Transverse colon (tissue), 4 donors: ENCODE measurements at regions not wholly inside any gene's neighbourhood (a gene's known extent, or its start where the extent isn't known, plus 50 kb on each side); places are given as distances from the start of the nearest gene placed in this dataset.

Experiments
- DNase-seq: peaks from one replicate; pipeline ENCODE4 v3.0.0-alpha.2; 2019
- H3K27ac ChIP-seq, 4 donors: fragments of 200-600 bp; sonication (generic); 2 replicates each; pipeline ENCODE4 v1.5.1; 2016 to 2018; ENCODE audit warnings: inconsistent platforms in 4 of 4
- H3K27me3 ChIP-seq: fragments of 200-600 bp; sonication (generic); 2 replicates; pipeline ENCODE4 v1.5.1; 2017; ENCODE audit warnings: inconsistent platforms
- H3K36me3 ChIP-seq, 4 donors: fragments of 200-600 bp; sonication (generic); 2 replicates each; pipeline ENCODE4 v1.5.1; 2017 to 2019; ENCODE audit warnings: inconsistent platforms in 4 of 4
- H3K4me1 ChIP-seq, 4 donors: fragments of 200-600 bp; sonication (generic); 2 replicates each; pipeline ENCODE4 v1.5.1; 2017 to 2020; ENCODE audit warnings: inconsistent platforms in 4 of 4
- H3K4me3 ChIP-seq, 4 donors: fragments of 200-600 bp; sonication (generic); 1 replicate in 1 of 4; 2 replicates in 3 of 4; pipeline versions ENCODE4 v1.5.1 to v1.6.1; 2017 to 2019; ENCODE audit warnings: inconsistent platforms in 4 of 4
- H3K9me3 ChIP-seq, 2 donors: fragments of 200-600 bp; sonication (generic); 2 replicates each; pipeline ENCODE4 v1.5.1; 2017 to 2019; ENCODE audit warnings: inconsistent platforms in 2 of 2
- EP300 ChIP-seq: sonication (generic); formaldehyde crosslinking; IDR thresholded peaks from one replicate; pipeline ENCODE4 v1.6.1; 2017; ENCODE audit warnings: antibody characterized with exemption, low read depth
- POLR2A ChIP-seq: fragments of 450-650 bp; IDR thresholded peaks from one replicate; pipeline ENCODE4 v1.6.1; 2016; ENCODE audit warnings: antibody characterized with exemption, mild to moderate bottlenecking, moderate library complexity
- POLR2AphosphoS5 ChIP-seq, 3 donors: sonication (generic); formaldehyde crosslinking; IDR thresholded peaks; one replicate each; pipeline ENCODE4 v1.6.1; 2016; ENCODE audit warnings: antibody characterized with exemption in 3 of 3
- whole genome bisulfite sequencing, 2 donors: methylation state at CpG; one replicate each; pipeline ENCODE4 v1.1.5; 2018; ENCODE audit warnings: low coverage in 1 of 2; 5-methylcytosine and 5-hydroxymethylcytosine counted together
- in situ Hi-C, 4 donors: fragments of 200-750 bp; cut with MboI; loops; one replicate each; pipeline versions ENCODE4 v1.15.0 to v1.15.1; 2017; ENCODE audit warnings: low sequenced_read_pairs in 3 of 4, low pct_ligation_motif_present in 1 of 4, low pct_unique_long_range_greater_than_20kb in 1 of 4
- intact Hi-C: fragments of 100-400 bp; cut with DNase I; formaldehyde crosslinking; loops from one replicate; pipeline ENCODE4 v1.15.1; 2023; ENCODE audit warnings: low total_unique reads
- TF ChIP-seq, protein P1 (sequence below), 5 experiments: fragments of 200-600 bp in 3 of 5; fragments of 450-650 bp in 2 of 5; sonication (generic) in 3 of 5; IDR thresholded peaks; 1 replicate in 2 of 5; 2 replicates in 3 of 5; pipeline ENCODE4 v1.5.1; 2016 to 2017; ENCODE audit warnings: antibody characterized with exemption in 5 of 5, inconsistent platforms in 3 of 5, mild to moderate bottlenecking in 2 of 5, moderate library complexity in 1 of 5

GRCh38 chr13:65830411-65831205 is 1399.5 kb downstream of the PCDH9 start:
- H3K27ac ChIP-seq = no peak overlapping the region
- intact Hi-C loops = no loop called here
- in situ Hi-C loops = no loop called here
- DNase-seq = no peak
- no peaks in the 10 kb centered on the region for H3K9me3 ChIP-seq
- H3K36me3 ChIP-seq = no peaks in the 10 kb centered on the region
- H3K4me1 ChIP-seq = no peaks in the 10 kb centered on the region
- H3K27me3 ChIP-seq = no peaks in the 10 kb centered on the region
- WGBS, 2 donors = 73 to 78% methylated on average over 4 to 10 of the region's 10 CpGs
- TF ChIP-seq, protein P1, sequence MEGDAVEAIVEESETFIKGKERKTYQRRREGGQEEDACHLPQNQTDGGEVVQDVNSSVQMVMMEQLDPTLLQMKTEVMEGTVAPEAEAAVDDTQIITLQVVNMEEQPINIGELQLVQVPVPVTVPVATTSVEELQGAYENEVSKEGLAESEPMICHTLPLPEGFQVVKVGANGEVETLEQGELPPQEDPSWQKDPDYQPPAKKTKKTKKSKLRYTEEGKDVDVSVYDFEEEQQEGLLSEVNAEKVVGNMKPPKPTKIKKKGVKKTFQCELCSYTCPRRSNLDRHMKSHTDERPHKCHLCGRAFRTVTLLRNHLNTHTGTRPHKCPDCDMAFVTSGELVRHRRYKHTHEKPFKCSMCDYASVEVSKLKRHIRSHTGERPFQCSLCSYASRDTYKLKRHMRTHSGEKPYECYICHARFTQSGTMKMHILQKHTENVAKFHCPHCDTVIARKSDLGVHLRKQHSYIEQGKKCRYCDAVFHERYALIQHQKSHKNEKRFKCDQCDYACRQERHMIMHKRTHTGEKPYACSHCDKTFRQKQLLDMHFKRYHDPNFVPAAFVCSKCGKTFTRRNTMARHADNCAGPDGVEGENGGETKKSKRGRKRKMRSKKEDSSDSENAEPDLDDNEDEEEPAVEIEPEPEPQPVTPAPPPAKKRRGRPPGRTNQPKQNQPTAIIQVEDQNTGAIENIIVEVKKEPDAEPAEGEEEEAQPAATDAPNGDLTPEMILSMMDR (IDR thresholded peaks at IDR 0.05) = no peak
- TF ChIP-seq POLR2A (no peak), EP300 (no peak), POLR2AphosphoS5 (IDR thresholded peaks at IDR 0.05) (no peak)
- H3K4me3 ChIP-seq = no peak overlapping the region

DNA sequence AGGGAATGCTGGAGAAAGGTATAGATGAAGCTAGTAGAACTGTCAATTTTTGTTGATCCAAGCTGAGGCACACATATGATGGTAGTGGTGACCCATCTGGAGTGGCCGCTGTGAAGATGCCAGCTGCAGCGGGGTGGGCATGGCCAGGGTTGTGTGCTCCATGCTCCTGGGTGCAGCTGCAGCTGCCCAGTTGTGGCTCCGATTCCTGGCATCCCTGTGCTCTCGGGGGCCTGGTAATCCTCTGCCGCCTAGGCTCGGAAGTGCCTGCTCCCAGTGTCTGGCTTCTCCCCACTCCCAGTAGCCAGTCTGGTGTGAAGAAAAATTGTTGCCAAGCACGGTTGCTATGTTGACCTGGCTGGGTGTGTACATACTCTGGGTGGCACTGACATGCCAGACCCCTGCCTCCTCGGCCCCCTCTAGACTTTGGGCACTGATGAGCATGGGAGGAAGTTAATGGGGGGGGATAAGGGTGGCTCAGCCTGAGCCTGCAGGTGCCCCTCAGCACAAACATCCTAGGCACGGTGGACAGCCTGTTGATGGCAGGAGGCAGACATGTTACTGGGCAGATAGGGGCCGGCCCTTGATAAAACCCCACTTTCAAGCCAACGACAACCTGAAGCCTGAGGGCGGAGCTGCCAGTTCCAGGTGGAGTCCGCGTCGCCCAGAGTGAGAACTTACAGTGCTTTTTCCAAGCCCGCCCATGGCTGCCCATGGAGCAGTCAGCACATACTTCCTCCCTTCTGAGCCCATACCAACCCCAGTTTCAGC is 1400.7 kb downstream of the PCDH9 start:
- H3K27me3 ChIP-seq = no peaks in the 10 kb centered on the region
- H3K4me1 ChIP-seq = no peaks in the 10 kb centered on the region
- no peaks in the 10 kb centered on the region for H3K36me3 ChIP-seq
- H3K9me3 ChIP-seq = no peaks in the 10 kb centered on the region
- DNase-seq = no peak
- 90% methylated on average over 16 of the region's 16 CpGs; no CpG with 5 or more reads in 1 of the 2 donors for WGBS, 2 donors
- TF ChIP-seq POLR2A = no peak
- in situ Hi-C loops (no loop called here), intact Hi-C loops (no loop called here)
- H3K4me3 ChIP-seq = no peak overlapping the region
- H3K27ac ChIP-seq = no peak overlapping the region

GRCh38 chr13:65826657-65827056 is 1403.5 kb downstream of the PCDH9 start:
- Histone ChIP-seq H3K9me3 (no peaks in the 10 kb centered on the region), H3K36me3 (no peaks in the 10 kb centered on the region), H3K27me3 (no peaks in the 10 kb centered on the region), H3K27ac (no peak overlapping the region), H3K4me3 (no peak overlapping the region), H3K4me1 (no peaks in the 10 kb centered on the region)
- in situ Hi-C loops (no loop called here), intact Hi-C loops (no loop called here)
- TF ChIP-seq EP300 (no peak), POLR2AphosphoS5 (IDR thresholded peaks at IDR 0.05) (no peak), POLR2A (no peak)
- WGBS, 2 donors = 72 to 74% methylated on average over 5 of the region's 5 CpGs
- no peak for DNase-seq

DNA sequence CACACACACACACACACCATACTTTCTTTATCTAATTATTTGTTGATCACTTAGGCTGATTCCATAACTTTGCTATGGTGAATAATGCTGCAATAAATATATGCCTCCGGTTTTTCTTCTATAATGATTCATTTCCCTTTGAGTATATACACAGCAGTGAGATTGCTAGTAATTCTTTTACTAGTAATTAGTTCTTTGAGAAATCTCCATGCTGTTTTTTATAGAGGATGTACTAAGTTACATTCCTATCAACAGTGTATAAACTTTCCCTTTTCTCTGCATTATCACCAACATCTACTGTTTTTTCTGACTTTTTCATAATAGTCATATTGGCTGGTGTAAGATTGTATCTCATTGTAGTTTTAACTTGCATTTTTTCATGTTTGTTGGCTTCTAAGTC is 1405.1 kb downstream of the PCDH9 start:
- no peaks in the 10 kb centered on the region for H3K36me3 ChIP-seq
- TF ChIP-seq, protein P1 (IDR thresholded peaks at IDR 0.05) = no peak
- TF ChIP-seq POLR2A (no peak), EP300 (no peak)
- WGBS, 2 donors = 52 to 76% methylated on average over 1 of the region's 1 CpG
- intact Hi-C loops (no loop called here), in situ Hi-C loops (no loop called here)
- DNase-seq = no peak
- no peaks in the 10 kb centered on the region for H3K4me1 ChIP-seq
- H3K9me3 ChIP-seq = no peaks in the 10 kb centered on the region
- H3K27ac ChIP-seq = no peak overlapping the region
- H3K27me3 ChIP-seq = no peaks in the 10 kb centered on the region
- no peak overlapping the region for H3K4me3 ChIP-seq

DNA sequence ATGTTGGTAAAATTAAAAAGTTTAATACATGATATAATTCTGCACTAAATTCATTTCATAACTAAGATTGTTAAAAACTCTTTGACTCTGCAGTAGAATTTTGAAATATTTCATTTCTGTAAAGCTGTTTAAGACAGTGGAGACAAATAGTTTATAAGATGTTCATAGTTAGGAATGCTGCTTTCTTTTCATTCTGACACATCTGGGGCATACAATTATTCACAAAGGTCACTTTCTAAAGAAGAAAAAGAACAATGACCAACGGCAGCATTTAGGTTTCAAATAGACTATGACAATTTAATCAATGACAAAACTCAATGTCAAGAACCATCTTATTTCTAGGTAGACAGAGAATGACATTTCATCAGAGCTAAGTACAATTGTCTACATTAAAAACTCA is 1422.1 kb downstream of the PCDH9 start:
- TF ChIP-seq POLR2AphosphoS5 (IDR thresholded peaks at IDR 0.05) (no peak), POLR2A (no peak), EP300 (no peak)
- TF ChIP-seq, protein P1 (IDR thresholded peaks at IDR 0.05) = no peak
- in situ Hi-C loops = no loop called here
- Histone ChIP-seq H3K9me3 (no peaks in the 10 kb centered on the region), H3K27ac (no peak overlapping the region), H3K4me1 (no peaks in the 10 kb centered on the region), H3K27me3 (no peaks in the 10 kb centered on the region), H3K36me3 (no peaks in the 10 kb centered on the region), H3K4me3 (no peak overlapping the region)
- WGBS, 2 donors = 58 to 60% methylated on average over 1 of the region's 1 CpG
- no peak for DNase-seq
- intact Hi-C loops = no loop called here
